HG03565 (cell line): ENCODE measurements at regions not wholly inside any gene's neighbourhood (a gene's known extent, or its start where the extent isn't known, plus 50 kb on each side); places are given as distances from the start of the nearest gene placed in this dataset.
"Not testable (repeated sequence)": the region's sequence is repeated elsewhere in the genome, so short reads cannot be mapped to it uniquely, and the experiment has no call there.

Experiments used
- ATAC-seq: cut with Tn5 transposase; IDR thresholded peaks from one replicate; pipeline ENCODE4 v1.9.1; 2021; ENCODE audit warnings: mild to moderate bottlenecking, moderate library complexity; ENCODE audit not compliant: unreplicated experiment

- no peak for ATAC-seq
Measured at GRCh38 chr4:4670869-4671268, 129.0 kb upstream of the STX18 start.

- ATAC-seq = no peak
Measured at GRCh38 chr4:4668355-4669210, 126.7 kb upstream of the STX18 start.

GRCh38 chr4:4667622-4668081, 125.8 kb upstream of the STX18 start:
- ATAC-seq = no peak

- ATAC-seq = no peak
Measured at GRCh38 chr4:4666693-4667621, 125.1 kb upstream of the STX18 start.

GRCh38 chr4:4666187-4666586, 124.3 kb upstream of the STX18 start:
- ATAC-seq = no peak

GRCh38 chr4:4664234-4664633, 122.4 kb upstream of the STX18 start:
- ATAC-seq = no peak

- ATAC-seq = no peak
Measured at GRCh38 chr4:4663028-4663427, 121.2 kb upstream of the STX18 start.

- ATAC-seq = no peak
Measured at GRCh38 chr4:4662230-4662629, 120.4 kb upstream of the STX18 start.

- no peak for ATAC-seq
Measured at GRCh38 chr4:4659871-4660651, 118.2 kb upstream of the STX18 start.

GRCh38 chr4:4658052-4658451, 116.2 kb upstream of the STX18 start:
- no peak for ATAC-seq

GRCh38 chr4:4656977-4657376, 115.1 kb upstream of the STX18 start:
- no peak for ATAC-seq

- no peak for ATAC-seq
Measured at GRCh38 chr4:4655901-4656300, 114.1 kb upstream of the STX18 start.

- ATAC-seq = no peak
Measured at GRCh38 chr4:4655011-4655410, 113.2 kb upstream of the STX18 start.

GRCh38 chr4:4651811-4652755, 110.2 kb upstream of the STX18 start:
- no peak for ATAC-seq

- ATAC-seq = no peak
Measured at GRCh38 chr4:4647041-4647440, 105.2 kb upstream of the STX18 start.

- no peak for ATAC-seq
Measured at GRCh38 chr4:4645743-4646142, 103.9 kb upstream of the STX18 start.

- ATAC-seq = not testable (repeated sequence)
Measured at GRCh38 chr4:4644277-4644676, 102.4 kb upstream of the STX18 start.

- ATAC-seq = not testable (repeated sequence)
Measured at GRCh38 chr4:4643743-4644142, 101.9 kb upstream of the STX18 start.

- no peak for ATAC-seq
Measured at GRCh38 chr4:4643306-4643705, 101.5 kb upstream of the STX18 start.

- ATAC-seq = no peak
Measured at GRCh38 chr4:4642496-4643000, 100.7 kb upstream of the STX18 start.
